Suprapubic skin (tissue), 3 donors: ENCODE measurements at regions not wholly inside any gene's neighbourhood (a gene's known extent, or its start where the extent isn't known, plus 50 kb on each side); places are given as distances from the start of the nearest gene placed in this dataset.

Source experiments
- CTCF ChIP-seq, 2 donors: fragments of 200-600 bp in 1 of 2; fragments of 450-650 bp in 1 of 2; sonication (generic) in 1 of 2; IDR thresholded peaks; one replicate each; pipeline ENCODE4 v1.5.1; 2016 to 2019; ENCODE audit warnings: antibody characterized with exemption in 2 of 2, mild to moderate bottlenecking in 1 of 2, moderate library complexity in 1 of 2
- EP300 ChIP-seq: sonication (generic); formaldehyde crosslinking; IDR thresholded peaks from one replicate; pipeline ENCODE4 v1.6.1; 2017; ENCODE audit warnings: antibody characterized with exemption

DNA sequence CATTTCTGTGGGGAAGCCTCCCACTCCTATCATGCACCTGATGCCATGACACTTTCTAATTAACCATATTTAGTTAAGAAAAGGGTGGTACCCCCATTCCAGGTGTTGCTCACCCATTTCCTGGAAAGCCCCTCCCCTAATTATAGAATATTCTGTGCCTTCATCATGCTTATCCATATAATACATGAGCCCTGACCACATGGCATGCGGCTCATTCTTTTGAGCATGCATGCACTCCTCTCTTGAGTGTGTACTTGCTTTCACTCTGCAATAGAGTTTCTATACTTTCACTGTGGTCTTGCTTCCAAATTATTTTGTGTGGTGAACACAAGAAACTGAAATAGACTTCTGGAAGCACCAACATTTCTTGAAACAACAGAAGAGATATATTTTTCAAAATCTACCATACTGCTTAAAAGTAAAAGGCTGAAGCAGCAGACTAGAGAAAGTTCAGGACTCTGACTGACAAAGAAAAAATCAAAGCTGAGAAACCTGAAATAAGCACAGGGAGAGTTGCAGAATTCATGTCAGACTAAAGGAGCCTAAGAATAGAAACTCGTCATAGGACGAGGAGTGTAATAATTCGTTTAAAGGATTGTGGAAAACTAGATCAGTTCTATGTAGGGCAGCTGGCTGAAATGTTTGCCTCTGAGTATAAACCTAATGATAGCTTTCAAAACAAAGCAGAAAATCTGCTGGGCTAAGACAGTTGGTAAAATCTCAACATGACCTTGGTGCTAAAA is 144.8 kb downstream of the KITLG start:
- TF ChIP-seq EP300: no peak
- no peak for TF ChIP-seq CTCF (IDR thresholded peaks at IDR 0.05)
